HG02938 (cell line): ENCODE measurements at regions not wholly inside any gene's neighbourhood (a gene's known extent, or its start where the extent isn't known, plus 50 kb on each side); places are given as distances from the start of the nearest gene placed in this dataset.

Source experiments
- ATAC-seq: cut with Tn5 transposase; IDR thresholded peaks from one replicate; pipeline ENCODE4 v1.9.1; 2021; ENCODE audit warnings: mild to moderate bottlenecking, moderate library complexity; ENCODE audit not compliant: unreplicated experiment

DNA sequence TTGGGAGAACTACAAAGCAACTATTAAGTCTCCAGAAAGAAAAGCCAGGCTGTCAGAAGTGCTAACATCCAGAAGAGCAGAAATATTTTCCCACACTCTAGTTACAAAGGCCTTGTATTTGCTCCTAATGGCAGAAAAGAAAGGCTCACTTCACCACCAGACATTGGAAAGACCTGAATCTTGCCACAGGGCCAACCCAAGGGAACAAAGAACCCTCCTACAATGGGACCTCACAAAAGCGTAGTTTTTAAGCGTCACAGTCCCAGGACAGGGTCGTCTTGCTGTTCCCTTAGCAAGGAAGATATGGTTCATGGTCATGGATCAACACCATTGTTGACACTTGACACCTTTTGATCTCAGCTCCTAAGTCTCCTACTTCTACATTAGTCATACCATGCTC lies 119.1 kb downstream of the RPS29 start:
- ATAC-seq: no peak

DNA sequence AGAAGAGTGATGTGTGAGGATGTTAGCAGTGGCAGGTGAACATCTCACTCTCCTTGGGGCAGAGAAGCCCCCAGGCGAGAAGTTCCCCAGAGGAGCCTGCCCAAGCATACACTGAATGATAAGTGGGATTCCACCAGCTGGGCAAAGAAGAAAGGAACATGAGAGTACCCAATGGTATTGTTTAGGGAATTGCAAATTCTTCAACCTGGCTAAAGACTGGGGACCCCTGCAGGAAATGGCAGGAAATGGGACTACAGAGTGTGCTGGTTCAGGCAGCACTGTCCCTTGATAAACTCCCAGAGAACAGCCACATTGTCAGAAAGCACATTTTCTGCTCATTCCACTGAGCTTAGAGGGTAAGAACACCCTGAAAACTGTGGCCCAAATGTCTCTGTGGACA lies 121.3 kb downstream of the RPS29 start:
- ATAC-seq: no peak

DNA sequence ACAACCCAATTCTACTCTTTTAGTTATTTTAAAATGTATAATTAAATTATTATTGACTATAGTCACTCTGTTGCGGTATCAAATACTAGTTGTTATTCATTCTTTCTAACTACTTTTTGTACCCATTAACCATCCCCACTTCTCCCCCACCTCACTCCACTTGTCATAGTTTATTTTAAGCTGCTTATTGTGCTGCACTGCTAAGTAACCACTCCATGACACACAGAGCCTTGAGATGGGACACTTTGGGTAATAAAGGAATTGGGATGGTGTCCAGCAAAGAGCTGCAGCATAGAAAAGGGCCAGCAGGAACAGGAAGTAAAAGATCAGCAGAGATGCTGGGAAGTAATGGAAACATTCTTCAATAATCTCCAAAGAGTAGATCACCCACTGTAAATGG lies 123.0 kb downstream of the RPS29 start:
- no peak for ATAC-seq

DNA sequence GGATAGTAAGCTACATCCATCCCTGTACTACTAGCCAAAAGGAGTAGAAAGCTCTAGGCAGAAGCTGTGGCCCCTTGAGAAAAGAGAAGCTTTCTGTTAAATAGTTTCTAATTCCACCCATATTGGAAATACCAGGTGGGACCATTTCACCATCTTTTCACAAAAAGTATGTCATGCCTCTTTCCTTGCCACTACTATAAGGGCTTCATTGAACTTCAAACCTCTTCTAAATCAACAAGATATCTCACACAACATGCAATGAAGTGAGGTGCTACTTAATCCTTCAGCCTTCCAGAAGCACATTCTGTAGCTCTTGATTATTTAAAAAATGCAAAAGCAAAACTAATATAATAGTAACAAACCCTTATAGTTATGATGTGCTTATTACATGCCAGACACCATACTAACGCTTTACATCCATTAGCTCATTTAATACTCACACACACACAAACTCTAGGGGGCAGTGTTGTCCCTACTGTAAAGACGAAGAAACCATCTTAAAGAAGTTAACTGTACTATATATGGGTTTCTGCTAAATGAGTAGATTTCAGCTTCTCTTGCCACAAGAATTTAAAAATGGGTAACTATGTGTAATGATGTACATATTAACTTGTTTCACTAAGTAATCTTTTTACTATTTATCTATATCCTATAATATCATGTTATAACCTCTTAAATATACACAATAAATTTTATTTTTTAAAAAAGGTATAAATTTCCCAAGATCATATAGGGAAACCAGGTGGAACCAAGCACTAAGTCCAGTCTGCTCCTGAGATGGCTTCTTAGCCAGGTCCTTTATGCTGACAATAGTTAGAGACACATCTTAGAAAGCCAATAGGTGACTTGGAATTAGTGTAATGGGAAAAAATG lies 124.4 kb downstream of the RPS29 start:
- peak; percentile 91 for ATAC-seq

DNA sequence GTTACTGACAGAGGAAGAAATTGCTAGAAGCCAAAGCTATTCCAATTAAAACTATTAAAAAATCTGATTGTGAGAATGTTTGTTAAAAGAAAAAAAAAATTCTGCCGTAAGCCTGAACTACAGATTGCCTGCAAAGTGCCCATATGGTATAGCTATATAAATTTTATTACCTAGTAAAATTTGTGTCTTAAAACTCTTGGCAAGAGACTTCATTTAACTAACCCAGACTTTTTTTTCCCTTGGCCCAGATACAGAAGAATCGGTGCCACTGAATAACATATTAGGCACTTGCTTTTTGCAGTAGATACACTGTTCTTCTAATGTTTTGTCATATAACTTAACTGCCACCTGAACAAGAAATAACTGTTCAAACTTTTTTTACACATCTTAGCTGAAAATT lies 125.5 kb downstream of the RPS29 start:
- no peak for ATAC-seq

DNA sequence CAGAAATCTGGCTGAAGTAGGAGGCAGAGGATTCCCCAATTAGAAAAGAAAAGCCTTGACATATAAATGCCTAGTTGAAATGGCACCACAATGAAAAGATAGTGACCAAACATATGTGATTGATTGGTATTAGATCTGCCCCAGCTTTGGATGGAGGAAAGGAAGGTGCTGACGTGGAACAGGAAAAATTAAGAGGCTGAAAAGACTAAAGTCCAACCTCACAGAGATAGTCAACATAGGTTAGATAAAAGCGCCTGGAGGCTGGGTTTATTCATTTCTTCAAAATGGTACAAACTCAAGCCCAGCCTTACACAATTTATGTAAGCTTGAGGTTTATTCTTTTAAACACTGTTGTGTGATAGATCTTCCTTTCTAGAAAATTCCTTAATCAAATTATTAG lies 129.6 kb downstream of the RPS29 start:
- ATAC-seq: no peak

DNA sequence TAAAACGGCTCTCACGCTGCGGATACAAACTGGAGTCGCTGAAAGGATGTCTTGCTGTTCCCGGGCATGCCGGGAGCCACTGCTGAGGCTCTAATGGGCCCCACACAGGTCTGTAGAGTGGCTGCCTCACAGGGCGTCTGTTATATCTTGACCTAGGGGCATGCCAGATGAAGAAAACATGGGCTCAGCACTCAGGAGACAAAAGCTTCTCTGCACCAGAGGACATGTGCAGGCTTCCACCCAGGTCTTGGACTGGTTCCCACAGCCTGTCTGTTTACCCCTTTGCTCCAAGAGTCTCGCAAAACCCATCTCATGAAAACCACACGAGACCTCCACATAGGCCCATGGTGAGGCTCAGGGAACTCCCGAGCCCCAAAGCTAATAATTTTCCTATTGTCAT lies 134.2 kb downstream of the RPS29 start:
- no peak for ATAC-seq

DNA sequence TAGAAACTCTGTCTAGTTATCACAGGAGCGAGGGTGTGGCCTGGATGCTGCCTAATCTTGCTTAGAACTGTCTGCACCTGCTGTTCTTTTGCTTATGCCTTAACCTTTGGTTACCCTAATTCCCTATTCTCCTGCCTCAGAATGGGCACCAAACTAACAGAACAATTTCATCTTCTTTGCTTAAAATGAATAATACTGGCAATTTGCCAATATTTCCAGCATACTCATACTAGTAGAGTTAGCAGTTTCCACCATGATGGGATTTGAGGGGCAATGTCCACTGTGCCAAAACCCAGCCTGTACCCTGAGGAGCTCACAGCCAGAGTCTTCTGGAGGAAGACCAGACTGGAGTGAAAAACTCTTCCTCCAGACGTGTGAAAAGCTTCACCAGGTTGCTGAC lies 136.4 kb downstream of the RPS29 start:
- ATAC-seq: no peak

DNA sequence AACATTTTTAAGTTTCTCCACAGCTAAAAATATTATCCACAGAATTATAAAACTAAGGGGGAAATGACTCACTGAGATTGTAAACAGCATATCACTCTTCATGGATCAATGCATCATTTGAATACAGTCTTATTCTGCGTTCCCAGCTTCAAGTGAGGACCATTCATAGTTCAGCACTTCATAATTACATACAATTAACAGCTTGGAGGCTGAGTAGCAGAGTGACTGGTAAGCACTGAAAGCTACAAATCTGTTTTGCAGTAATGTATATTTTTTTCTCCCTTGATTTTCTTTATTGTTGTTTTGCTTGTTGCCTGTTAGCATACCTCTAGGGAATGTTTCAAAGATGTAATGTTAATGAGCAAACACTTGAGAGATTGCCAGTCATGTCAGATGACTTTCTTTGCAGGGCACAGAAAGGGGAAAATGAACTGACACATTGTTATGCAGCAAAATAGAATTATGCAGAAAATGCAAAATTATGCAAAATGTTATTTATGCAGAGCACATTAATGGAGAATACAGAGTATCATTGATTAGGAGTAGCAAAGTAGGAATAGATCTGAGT lies 138.6 kb downstream of the RPS29 start:
- ATAC-seq: no peak

DNA sequence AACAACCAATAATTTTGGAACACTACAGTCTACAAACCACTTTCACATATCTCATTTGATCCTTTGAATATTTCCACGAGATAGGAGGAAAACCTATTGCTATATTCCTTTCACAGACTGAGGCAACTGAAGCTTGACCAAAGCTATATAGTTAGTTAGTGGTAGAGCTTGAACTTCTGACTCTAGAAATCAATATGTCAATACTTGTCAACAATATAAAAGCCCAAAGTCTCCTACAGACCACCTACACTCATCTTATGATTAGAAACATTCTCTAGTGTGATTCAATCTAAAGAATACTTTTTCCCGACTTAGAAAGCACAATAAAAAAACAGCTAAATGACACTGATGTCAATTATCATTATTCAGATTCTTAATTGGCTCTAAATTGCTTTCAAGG lies 139.4 kb downstream of the RPS29 start:
- no peak for ATAC-seq

DNA sequence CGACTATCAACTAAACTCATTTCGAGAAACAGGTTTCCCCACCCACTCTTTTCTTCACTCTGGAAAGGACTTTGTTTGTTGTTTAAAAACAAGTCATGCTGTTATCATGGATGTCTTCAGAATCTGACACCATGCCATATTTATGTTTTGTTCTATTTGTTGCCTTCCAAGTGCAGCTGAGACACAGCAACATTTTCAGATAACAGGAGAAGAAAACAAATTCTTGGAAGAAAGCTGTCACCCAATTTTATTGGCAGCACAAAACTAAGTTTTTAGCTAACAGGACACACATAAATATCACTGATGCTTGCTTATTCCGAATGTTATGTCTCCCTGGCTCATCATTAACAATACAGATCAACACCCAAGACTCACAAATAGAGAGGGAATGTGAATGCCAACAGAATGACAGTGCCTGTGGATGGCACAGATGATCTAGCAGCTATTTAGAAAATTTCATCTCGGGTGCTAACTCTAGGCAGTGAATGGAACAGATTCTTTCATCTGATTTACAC lies 147.9 kb downstream of the RPS29 start:
- no peak for ATAC-seq

DNA sequence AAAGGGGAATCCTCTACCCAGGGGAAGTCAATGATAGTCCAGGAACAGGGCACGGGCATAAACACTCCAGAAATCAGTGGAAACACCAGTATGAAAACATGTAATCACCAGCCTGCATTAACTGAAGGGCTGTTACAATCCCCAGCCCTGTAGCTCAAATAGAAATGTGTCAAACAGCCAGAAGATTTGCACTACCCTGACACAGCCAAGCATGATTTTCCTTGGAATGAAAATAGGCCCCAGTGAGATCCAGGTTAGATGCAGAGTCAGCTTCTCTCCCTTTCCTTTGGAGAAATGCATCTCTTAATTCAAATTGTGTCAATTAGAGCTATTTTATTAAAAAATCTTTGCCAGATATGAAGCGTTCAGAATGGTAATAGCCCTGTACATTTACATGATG lies 158.1 kb downstream of the RPS29 start:
- no peak for ATAC-seq

DNA sequence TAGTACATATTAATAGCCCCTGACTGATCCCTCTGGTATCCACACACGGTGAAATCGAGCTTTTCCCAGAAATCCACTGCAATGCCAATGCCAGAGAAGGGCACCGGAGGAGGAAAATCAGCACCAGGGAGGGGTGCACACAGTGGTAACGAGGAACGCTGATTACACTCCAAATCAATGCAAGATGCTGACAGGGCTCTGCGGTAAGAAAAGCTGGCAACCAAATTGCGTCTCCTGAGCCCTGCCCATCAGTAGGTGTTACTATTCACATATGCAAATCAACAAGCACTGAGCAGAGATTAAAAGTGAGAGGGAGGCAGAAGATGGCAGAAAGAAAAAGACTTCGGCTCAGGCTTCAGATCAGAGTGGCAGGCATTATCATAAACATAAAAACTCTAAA lies 159.1 kb downstream of the RPS29 start:
- no peak for ATAC-seq

DNA sequence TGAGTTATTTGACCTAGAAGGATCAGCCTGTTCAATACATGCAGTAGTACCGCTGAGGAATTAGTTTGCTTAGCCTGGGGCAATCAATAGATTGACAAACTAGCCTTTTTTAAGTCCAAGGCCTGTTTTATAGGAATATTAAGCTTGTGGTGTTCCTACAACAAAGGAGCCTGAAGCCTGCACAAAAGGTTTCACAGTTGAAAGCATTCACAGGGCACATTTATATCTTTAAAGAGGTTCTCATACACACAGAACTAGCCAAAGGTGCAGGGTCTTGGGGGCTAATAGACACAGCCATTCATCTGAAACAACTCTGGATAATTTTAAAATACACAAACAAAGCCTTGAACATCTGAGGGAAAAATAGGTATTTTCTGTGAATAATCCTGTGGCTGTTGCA lies 160.3 kb downstream of the RPS29 start:
- ATAC-seq: no peak

DNA sequence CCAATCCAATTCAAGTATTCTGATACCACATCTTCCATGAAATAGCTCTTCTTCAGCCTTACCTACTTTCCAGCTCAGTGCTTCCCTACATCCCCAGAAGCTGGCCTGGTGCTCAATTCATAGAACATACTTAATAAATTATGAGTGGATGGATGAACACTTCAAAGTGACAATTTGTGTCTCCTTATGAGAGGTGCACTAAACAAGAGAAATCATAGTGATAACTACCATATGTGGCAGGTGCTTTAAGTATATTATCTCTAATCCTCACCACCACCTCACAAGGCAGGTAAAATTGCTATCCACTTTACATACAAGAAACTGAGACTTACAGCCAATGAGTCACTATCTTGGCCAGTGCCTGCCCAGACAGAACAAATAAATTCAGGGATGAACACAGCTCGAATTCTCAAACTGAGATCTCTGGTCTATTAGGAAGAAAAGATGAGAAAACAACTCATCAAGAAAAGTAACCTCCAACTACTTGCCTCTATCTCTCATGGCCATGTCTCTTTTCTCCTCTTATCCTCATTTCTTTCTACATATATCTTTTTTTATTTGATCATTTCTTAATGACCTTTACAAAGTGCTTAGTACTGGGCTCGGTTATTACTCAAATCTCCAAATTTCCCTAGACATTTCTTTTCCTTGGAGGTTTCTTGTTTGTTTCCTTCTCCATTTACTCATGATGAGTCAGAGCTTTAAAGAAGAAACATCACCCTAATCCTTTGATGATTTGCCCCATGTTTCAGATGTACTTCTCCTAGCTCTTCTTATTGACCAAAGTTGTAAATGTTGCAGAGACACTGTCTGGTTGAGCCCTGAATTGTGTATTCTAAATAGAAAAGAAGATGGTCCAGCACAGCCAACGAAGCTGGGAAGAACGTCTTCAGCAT lies 161.5 kb downstream of the RPS29 start:
- no peak for ATAC-seq

DNA sequence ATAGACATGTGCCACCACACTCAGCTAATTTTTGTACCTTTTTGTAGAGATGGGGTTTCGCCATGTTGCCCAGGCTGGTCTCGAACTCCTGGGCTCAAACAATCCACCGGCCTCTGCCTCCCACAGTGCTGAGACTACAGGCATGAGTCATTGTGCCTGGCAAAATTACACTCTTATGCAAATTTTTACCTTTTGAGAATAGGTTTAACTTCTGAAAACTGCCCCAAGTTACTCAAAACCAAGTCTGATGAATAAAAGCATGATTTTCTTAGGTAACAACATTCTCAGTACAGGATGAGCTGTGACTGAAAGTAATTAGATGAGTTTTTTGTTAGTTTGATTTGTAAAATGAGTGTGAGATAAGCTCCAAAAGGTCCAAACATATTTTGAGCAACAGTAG lies 166.0 kb downstream of the RPS29 start:
- peak; percentile 78 for ATAC-seq

DNA sequence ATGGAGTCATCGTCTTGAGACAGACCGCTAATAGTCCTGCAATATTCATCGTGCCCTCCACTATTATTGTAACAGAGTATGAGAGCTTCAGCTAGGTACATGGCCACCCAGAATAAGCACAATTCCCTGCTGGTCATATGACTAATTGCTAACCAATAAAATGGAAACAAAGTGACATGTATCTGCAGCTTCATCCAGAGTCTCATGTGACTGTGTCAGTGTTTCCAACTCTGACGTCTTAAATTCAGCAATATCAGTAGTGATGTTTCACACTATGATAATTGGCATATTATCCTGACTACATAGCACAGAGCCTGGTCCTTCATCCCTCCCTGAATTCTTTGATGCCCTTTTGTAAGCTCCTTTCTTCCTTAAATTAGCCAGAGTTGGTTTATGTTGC lies 167.4 kb downstream of the RPS29 start:
- no peak for ATAC-seq

DNA sequence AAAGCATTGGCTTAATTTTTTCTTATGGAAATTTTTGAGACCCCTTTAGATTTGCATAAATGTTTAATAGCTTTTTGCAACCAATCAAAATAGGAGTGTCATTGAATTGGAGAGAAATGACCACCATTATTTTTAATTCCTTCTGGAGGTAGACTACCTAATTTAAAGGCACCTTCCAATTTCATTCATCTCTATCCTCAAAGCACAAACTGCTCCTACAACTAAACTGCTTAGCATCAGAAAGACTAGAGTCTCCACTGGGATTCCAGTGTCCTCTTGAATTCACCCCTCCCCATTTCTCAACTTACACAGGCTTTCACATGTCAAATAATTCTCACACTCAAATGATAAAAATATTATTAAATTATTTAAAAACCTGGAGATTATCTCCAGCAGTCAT lies 168.4 kb downstream of the RPS29 start:
- ATAC-seq: no peak

DNA sequence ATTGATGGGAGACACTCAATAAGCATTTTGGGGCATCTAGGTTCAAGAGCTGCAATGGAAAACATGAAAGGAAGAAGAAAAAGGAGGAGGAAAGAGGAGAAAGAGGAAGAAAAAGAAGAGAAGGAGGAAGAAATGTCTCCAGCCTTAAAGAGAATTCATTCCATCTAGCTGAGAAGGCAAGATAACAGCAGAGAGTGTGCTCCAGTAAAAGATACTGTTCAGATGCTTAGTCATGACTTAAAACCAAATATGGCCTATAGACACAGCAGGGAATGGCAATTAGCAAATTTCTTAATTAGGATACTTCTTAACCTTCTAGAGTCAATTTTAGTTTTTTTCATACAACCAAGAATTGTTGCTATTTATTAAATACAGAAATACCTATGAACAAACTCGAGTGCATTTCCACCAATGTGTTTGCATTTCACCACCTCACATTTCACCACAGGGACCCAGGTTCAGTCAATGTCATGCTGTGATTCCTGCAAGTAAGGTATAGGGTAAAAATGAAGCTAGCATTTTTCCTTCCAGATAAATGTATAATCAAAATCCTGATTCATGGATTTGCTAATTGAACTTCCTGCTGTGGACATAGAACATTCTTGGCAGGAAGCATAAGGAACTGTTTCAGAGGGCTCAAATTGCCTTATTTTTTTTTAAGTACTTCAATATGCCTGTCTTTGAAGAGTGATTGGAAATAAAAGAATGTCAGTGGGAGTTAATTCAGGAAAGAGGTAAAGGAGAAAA lies 177.8 kb downstream of the RPS29 start:
- ATAC-seq: no peak

DNA sequence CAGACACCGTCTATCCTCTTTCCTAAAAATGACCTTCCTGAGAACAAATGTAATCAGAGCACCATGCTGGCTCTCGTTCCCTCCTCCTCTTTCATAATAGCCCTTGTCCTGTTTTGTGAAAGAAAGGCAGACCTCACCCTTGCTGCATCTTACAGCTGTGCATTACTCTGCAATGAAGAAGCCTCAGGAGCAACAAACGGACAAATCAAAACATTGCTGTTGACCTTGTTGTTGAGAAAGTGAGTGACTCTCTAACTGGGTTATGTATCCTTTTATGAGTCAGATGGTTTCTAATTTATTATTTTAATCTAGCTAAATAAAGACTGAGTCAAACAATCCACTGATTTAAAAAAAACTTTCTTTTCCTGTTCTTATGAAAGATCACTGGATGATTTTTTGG lies 180.9 kb downstream of the RPS29 start:
- no peak for ATAC-seq

DNA sequence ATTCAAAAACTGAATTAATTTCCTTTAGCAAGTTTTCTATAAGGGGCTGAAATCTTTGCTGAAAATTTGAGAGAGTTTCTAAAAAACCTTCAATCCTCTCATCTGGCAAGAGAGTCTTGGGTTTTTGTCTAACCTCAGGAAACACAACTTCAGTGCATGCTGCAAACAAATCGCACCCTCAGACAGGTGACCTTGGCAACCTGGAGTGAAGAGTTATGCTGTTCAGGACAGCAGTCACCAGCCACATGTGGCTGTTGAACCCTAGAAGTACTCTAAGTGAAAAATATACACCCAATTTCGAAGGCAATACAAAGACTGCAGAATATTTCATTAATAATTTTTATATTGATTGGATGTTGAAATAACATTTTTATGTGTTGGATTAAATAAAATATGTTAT lies 184.8 kb downstream of the RPS29 start:
- ATAC-seq: no peak
